Loucy (cell line): ENCODE measurements at regions not wholly inside any gene's neighbourhood (a gene's known extent, or its start where the extent isn't known, plus 50 kb on each side); places are given as distances from the start of the nearest gene placed in this dataset.

Experiments used
- CTCF ChIP-seq: fragments of 200-600 bp; sonication (generic); conservative IDR thresholded peaks from 2 replicates; pipeline ENCODE4 v1.5.1; 2014; ENCODE audit warnings: mild to moderate bottlenecking, antibody characterized with exemption, low read length
- EZH2phosphoT487 ChIP-seq: fragments of 200-600 bp; IDR thresholded peaks from 2 replicates; pipeline ENCODE4 v1.6.1; 2018; ENCODE audit warnings: antibody characterized with exemption, mild to moderate bottlenecking, moderate library complexity, borderline replicate concordance

- TF ChIP-seq CTCF (no peak), EZH2phosphoT487 (no peak)
Measured at GRCh38 chr1:184860535-184860934, 105.9 kb upstream of the EDEM3 start.
